Adrenal gland (tissue), 9 donors: ENCODE measurements at regions not wholly inside any gene's neighbourhood (a gene's known extent, or its start where the extent isn't known, plus 50 kb on each side); places are given as distances from the start of the nearest gene placed in this dataset.

Experiments used
- DNase-seq, 7 donors: peaks; one replicate each; pipeline ENCODE4 v3.0.0-alpha.2; 2019 to 2020
- H3K27ac ChIP-seq, 5 donors: fragments of 200-600 bp; sonication (generic) in 4 of 5; 1 replicate in 3 of 5; 2 replicates in 2 of 5; pipeline versions ENCODE4 v1.5.1 to v1.8.0; 2016 to 2020; ENCODE audit warnings: mild to moderate bottlenecking in 1 of 5
- H3K27me3 ChIP-seq: fragments of 200-600 bp; 2 replicates; pipeline ENCODE4 v1.8.0; 2021
- H3K36me3 ChIP-seq, 2 donors: fragments of 200-600 bp; replicated peaks in 1 of 2; 1 replicate in 1 of 2; 2 replicates in 1 of 2; pipeline versions ENCODE4 v1.5.1 to v1.8.0; 2018 to 2022
- H3K4me1 ChIP-seq, 2 donors: fragments of 200-600 bp; replicated peaks in 1 of 2; 1 replicate in 1 of 2; 2 replicates in 1 of 2; pipeline versions ENCODE4 v1.5.1 to v1.8.0; 2018 to 2021
- H3K4me3 ChIP-seq, 4 donors: fragments of 200-600 bp; sonication (generic) in 3 of 4; one replicate each; pipeline ENCODE4 v1.5.1; 2016 to 2018
- H3K9me3 ChIP-seq, 3 donors: fragments of 200-600 bp; sonication (generic) in 1 of 3; replicated peaks in 1 of 3; 1 replicate in 2 of 3; 2 replicates in 1 of 3; pipeline versions ENCODE4 v1.5.1 to v1.8.0; 2016 to 2021
- POLR2A ChIP-seq, 2 donors: fragments of 450-650 bp; IDR thresholded peaks; one replicate each; pipeline ENCODE4 v1.6.1; 2017; ENCODE audit warnings: antibody characterized with exemption in 2 of 2, mild to moderate bottlenecking in 2 of 2, moderate library complexity in 1 of 2
- WGBS, 4 donors: extraction: QIAGEN DNeasy Blood & Tissue Kit in 2 of 4; methylation state at CpG; one replicate each; pipeline versions ENCODE4 v1.1.5 to v1.1.7; 2013 to 2017; 5-methylcytosine and 5-hydroxymethylcytosine counted together
- intact Hi-C, 2 donors: fragments of 100-400 bp; cut with DNase I; formaldehyde crosslinking; loops; one replicate each; pipeline versions ENCODE4 v1.14.1 to v1.15.0; 2022 to 2023
- TF ChIP-seq, protein P1 (sequence below), 6 experiments: fragments of 450-650 bp in 4 of 6; fragments of 200-600 bp in 2 of 6; sonication (generic) in 1 of 6; IDR thresholded peaks; 1 replicate in 5 of 6; 2 replicates in 1 of 6; pipeline versions ENCODE4 v1.5.1 to v1.8.0; 2016 to 2021; ENCODE audit warnings: antibody characterized with exemption in 6 of 6, mild to moderate bottlenecking in 2 of 6, moderate library complexity in 1 of 6
- donor health status: healthy with polysubstance abuse.
- donor health status: Bipolar disorder and iron deficiency.
- donor health status: DM: yes; HTN: yes; CAD: no.
- donor health status: DM: no; HTN: no; CAD: no.
- donor health status: DM: no; HTN: no; CAD: no.

DNA sequence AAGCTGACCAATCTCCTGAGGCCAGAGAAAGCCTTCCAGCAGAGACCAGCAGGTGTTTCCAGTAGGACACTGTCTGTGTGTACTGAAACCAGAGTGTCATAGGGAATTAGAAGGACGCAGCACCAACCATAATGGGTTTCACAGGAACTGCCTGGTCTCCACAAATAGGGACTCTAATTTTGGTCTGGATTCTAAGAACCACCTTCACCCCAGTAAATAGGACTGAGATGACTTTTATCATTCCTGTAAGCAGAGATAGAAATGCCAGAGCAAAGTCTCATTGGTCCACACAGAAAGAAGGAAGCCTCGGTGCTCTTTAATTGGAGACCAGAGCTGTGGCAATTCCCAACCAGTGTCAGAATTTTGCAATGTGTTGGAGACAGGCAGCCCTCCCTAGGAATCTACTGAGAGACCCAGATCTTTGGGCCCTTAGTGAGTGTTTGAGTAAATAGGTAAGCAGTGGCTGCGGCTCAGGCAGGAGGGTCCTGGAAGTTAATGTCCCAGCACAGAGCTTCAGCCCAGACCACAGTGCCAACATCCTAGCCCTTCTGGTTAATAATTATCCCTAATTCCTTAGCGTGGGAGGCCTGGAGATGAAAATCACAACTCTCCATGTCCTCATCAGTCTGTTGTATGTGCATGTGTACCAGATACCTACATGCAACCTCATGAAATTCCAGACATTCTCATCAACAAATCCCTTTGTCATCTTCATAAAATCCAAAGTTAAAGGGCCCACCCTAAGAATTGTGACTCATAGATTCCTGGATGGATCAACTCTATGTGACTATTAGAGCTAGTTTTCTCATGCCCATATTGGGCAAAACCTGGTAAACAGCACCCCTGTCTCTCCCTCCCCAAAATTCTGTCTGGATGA is 81.2 kb downstream of the UNC5CL start:
- Histone ChIP-seq H3K36me3 (no peaks in the 10 kb centered on the region), H3K4me3 (no peak overlapping the region), H3K9me3 (no peaks in the 10 kb centered on the region), H3K27ac (no peak overlapping the region), H3K27me3 (no peaks in the 10 kb centered on the region), H3K4me1 (no peaks in the 10 kb centered on the region)
- intact Hi-C loops: no loop called here
- no peak for DNase-seq
- 86 to 94% (median 90%) methylated on average over 4 of the region's 4 CpGs for WGBS, 4 donors
- TF ChIP-seq POLR2A (IDR thresholded peaks at IDR 0.05): no peak
- TF ChIP-seq, protein P1, sequence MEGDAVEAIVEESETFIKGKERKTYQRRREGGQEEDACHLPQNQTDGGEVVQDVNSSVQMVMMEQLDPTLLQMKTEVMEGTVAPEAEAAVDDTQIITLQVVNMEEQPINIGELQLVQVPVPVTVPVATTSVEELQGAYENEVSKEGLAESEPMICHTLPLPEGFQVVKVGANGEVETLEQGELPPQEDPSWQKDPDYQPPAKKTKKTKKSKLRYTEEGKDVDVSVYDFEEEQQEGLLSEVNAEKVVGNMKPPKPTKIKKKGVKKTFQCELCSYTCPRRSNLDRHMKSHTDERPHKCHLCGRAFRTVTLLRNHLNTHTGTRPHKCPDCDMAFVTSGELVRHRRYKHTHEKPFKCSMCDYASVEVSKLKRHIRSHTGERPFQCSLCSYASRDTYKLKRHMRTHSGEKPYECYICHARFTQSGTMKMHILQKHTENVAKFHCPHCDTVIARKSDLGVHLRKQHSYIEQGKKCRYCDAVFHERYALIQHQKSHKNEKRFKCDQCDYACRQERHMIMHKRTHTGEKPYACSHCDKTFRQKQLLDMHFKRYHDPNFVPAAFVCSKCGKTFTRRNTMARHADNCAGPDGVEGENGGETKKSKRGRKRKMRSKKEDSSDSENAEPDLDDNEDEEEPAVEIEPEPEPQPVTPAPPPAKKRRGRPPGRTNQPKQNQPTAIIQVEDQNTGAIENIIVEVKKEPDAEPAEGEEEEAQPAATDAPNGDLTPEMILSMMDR (IDR thresholded peaks at IDR 0.05): no peak

DNA sequence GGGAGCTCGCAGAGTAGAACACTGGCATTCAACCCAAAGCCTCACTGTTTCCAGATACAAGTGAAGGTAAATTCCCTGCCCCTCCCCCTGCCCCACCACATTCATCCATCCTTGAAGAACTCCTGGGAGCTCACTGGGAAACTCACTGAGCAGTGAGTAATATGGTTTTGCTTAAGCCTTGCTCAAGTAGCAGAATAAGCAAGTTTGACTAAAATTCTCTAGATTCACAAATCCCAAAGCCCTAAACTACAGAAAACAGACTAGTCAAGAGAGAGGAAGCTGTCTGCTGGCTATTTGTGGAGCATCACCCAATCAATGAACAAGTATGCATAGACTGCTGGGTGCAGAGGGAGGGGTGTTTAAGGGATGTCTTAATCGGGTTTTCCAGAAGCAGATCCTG is 82.1 kb downstream of the UNC5CL start:
- no peak for TF ChIP-seq POLR2A (IDR thresholded peaks at IDR 0.05)
- H3K27ac ChIP-seq: no peak overlapping the region
- DNase-seq: no peak
- 74 to 85% (median 83%) methylated on average over 1 to 2 of the region's 2 CpGs for WGBS, 4 donors
- H3K4me3 ChIP-seq: no peak overlapping the region
- H3K36me3 ChIP-seq: no peaks in the 10 kb centered on the region
- no peaks in the 10 kb centered on the region for H3K4me1 ChIP-seq
- H3K9me3 ChIP-seq: no peaks in the 10 kb centered on the region
- no peaks in the 10 kb centered on the region for H3K27me3 ChIP-seq
- intact Hi-C loops: no loop called here

DNA sequence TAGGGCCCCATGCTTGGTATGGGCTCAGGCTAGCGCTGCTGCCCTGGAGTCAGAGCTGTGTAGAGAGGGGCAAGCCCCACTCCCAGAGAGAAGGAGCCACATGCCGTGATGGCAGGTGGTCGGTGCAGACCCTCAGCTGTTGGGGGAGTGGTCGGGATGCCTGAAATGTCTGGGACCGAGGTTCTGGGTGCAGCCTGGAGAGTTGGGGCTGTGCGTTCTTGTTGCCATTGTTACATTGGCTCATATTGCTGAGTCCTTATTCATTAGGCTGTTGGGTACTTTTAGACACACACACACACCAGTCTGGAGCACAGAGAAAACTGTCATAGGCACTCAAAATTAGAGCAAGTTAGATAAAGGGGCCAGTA is 83.9 kb downstream of the UNC5CL start:
- no peaks in the 10 kb centered on the region for H3K27me3 ChIP-seq
- 76 to 100% (median 90%) methylated on average over 5 to 6 of the region's 6 CpGs for WGBS, 4 donors
- H3K4me1 ChIP-seq: no peaks in the 10 kb centered on the region
- H3K4me3 ChIP-seq: no peak overlapping the region
- H3K27ac ChIP-seq: no peak overlapping the region
- H3K36me3 ChIP-seq: no peaks in the 10 kb centered on the region
- H3K9me3 ChIP-seq: no peaks in the 10 kb centered on the region
- intact Hi-C loops: no loop called here
- no peak for TF ChIP-seq POLR2A (IDR thresholded peaks at IDR 0.05)
- TF ChIP-seq, protein P1 (IDR thresholded peaks at IDR 0.05): no peak
- DNase-seq: no peak

DNA sequence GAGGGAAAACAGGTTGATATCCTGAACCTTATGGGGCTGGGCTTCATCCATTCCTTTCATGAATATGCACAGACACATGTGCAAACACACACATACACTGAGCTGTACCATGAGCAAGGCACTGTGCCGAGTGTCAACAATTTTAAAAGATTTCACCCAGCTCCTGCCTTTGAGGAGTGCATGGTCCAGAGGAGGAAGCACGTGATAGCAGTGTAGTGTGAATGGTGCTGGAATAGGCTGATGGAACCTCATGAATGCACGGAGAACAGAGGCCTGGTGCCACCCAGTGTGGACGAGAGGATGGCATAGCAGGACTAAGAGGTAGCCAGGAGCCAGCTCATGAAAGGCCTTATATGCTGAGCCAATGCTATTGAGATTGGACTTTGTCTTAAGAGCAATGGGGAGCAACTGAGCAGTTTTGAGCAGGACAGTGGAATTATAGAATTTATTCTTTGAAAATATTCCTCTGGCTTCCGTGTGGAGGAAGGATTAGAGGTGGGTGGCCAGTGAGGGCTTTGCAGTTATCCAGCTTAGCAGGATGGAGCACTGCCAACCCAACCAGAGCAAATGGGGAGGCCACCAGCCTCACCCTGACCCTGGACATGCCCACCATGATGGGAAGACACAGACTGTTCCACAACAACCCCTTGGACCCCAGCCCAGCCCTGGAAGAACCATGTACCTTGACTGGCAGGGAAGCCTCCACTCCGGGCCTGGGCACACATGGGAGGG is 84.4 kb downstream of the UNC5CL start:
- Histone ChIP-seq H3K4me1 (no peaks in the 10 kb centered on the region), H3K9me3 (no peaks in the 10 kb centered on the region), H3K4me3 (no peak overlapping the region), H3K36me3 (no peaks in the 10 kb centered on the region), H3K27me3 (no peaks in the 10 kb centered on the region), H3K27ac (no peak overlapping the region)
- WGBS, 4 donors: 88 to 91% (median 89%) methylated on average over 5 to 6 of the region's 6 CpGs
- intact Hi-C loops: no loop called here
- no peak for TF ChIP-seq POLR2A (IDR thresholded peaks at IDR 0.05)
- TF ChIP-seq, protein P1 (IDR thresholded peaks at IDR 0.05): no peak
- DNase-seq: no peak
